T-cell (primary cell): ENCODE measurements at regions not wholly inside any gene's neighbourhood (a gene's known extent, or its start where the extent isn't known, plus 50 kb on each side); places are given as distances from the start of the nearest gene placed in this dataset.

Source experiments
- ATAC-seq, 4 experiments: fragments of 200-7000 bp in 3 of 4; fragments of 150-1000 bp in 1 of 4; cut with Tn5 transposase; replicated peaks in 1 of 4; 1 replicate in 3 of 4; 2 replicates in 1 of 4; pipeline ENCODE4 v1.10.0; 2021; ENCODE audit warnings: moderate library complexity in 3 of 4, mild to moderate bottlenecking in 2 of 4, moderate number of reproducible peaks in 1 of 4
- CTCF ChIA-PET, 2 donors: fragments of 300-600 bp; sonication (Branson Sonifier 250); formaldehyde crosslinking; loops; one replicate each; lab custom pipeline; 2022; ENCODE audit warnings: antibody characterized with exemption in 2 of 2; lab: Charles Lee
- POLR2A ChIA-PET, 2 donors: fragments of 300-600 bp; sonication (Branson Sonifier 250); formaldehyde crosslinking; loops; one replicate each; lab custom pipeline; 2022; ENCODE audit warnings: antibody characterized with exemption in 2 of 2; lab: Charles Lee
- DNase-seq, 35 experiments: peaks; one replicate each; pipeline versions ENCODE4 v3.0.0 to v3.0.0-alpha.2; 2013 to 2023
- H3K27ac ChIP-seq: one replicate; pipeline ENCODE4 v1.5.1; 2013; ENCODE audit warnings: low read length
- H3K27me3 ChIP-seq, 2 experiments: replicated peaks in 1 of 2; 1 replicate in 1 of 2; 2 replicates in 1 of 2; pipeline versions ENCODE4 v1.6.1 to v1.7.0; 2013; ENCODE audit warnings: low read length in 1 of 2, mixed read lengths in 1 of 2; ENCODE audit not compliant: control insufficient read depth in 2 of 2, insufficient read depth in 2 of 2; ENCODE audit errors: extremely low read depth in 1 of 2
- H3K36me3 ChIP-seq, 2 donors: 1 replicate in 1 of 2; 2 replicates in 1 of 2; pipeline versions ENCODE4 v1.6.1 to v1.7.0; 2013; ENCODE audit warnings: low read length in 1 of 2; ENCODE audit not compliant: control insufficient read depth in 2 of 2, insufficient read depth in 1 of 2; ENCODE audit errors: extremely low read depth in 1 of 2
- H3K4me1 ChIP-seq, 2 experiments: 1 replicate in 1 of 2; 2 replicates in 1 of 2; pipeline versions ENCODE4 v1.6.1 to v1.7.0; 2013; ENCODE audit warnings: low read length in 2 of 2, mixed read lengths in 1 of 2; ENCODE audit not compliant: insufficient read depth in 2 of 2, control insufficient read depth in 1 of 2; ENCODE audit errors: extremely low read depth in 1 of 2
- H3K4me3 ChIP-seq, 2 donors: 1 replicate in 1 of 2; 2 replicates in 1 of 2; pipeline versions ENCODE4 v1.5.1 to v1.7.0; 2013; ENCODE audit warnings: mild to moderate bottlenecking in 2 of 2, low read length in 1 of 2, moderate library complexity in 1 of 2; ENCODE audit not compliant: control insufficient read depth in 1 of 2; ENCODE audit errors: extremely low read depth in 1 of 2
- H3K9me3 ChIP-seq: 2 replicates; pipeline ENCODE4 v1.7.0; 2013
- H3K27ac Mint-ChIP-seq, 2 donors: one replicate each; pipeline ENCODE4 v1.8.0; 2020 to 2021; ENCODE audit warnings: mild to moderate bottlenecking in 2 of 2, mixed read lengths in 2 of 2
- H3K27me3 Mint-ChIP-seq, 2 donors: one replicate each; pipeline ENCODE4 v1.8.0; 2021 to 2022; ENCODE audit warnings: mixed read lengths in 2 of 2
- H3K36me3 Mint-ChIP-seq: one replicate; pipeline ENCODE4 v1.8.0; 2021; ENCODE audit warnings: mixed read lengths
- H3K4me1 Mint-ChIP-seq, 3 donors: one replicate each; pipeline ENCODE4 v1.8.0; 2020 to 2022; ENCODE audit warnings: mixed read lengths in 3 of 3, mild to moderate bottlenecking in 1 of 3
- H3K4me3 Mint-ChIP-seq, 3 donors: one replicate each; pipeline ENCODE4 v1.8.0; 2020 to 2022; ENCODE audit warnings: mild to moderate bottlenecking in 3 of 3, mixed read lengths in 3 of 3, moderate library complexity in 3 of 3
- H3K9me3 Mint-ChIP-seq, 3 donors: one replicate each; pipeline ENCODE4 v1.8.0; 2020 to 2022; ENCODE audit warnings: mixed read lengths in 3 of 3
- WGBS: methylation state at CpG from one replicate; pipeline ENCODE4 v1.1.5; 2013; ENCODE audit warnings: missing lambda C conversion rate; ENCODE audit not compliant: insufficient coverage; 5-methylcytosine and 5-hydroxymethylcytosine counted together

DNA sequence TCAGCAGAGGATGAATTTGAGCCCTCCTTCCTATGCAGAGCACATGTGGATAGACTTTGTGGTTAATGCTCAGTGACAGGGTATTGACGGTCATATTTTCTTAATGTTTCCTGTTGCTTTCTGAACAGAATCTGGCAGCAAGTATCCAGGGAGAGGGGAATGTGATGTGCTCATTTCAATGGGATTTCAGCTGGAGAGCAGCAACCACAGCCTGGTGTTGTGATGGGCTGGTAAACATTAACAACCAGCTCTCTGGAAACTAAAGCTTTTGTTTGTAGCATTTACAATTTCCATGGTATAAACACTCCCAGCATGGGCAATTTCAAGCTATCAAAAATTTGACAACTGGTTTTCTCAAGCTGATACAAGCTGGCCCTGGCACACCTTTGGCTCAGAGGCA is 215.9 kb downstream of the SH2D4B start:
- Histone ChIP-seq H3K27ac (no peak overlapping the region), H3K9me3 (no peaks in the 10 kb centered on the region), H3K4me3 (no peak overlapping the region), H3K36me3 (no peaks in the 10 kb centered on the region), H3K4me1 (no peaks in the 10 kb centered on the region), H3K27me3 (peaks cover 0 to 5% of the 10 kb centered on the region in 2 experiments)
- no peaks in the 10 kb centered on the region for H3K9me3 Mint-ChIP-seq
- DNase-seq = no peak
- peaks cover 7 to 33% of the 10 kb centered on the region in 2 donors for H3K27me3 Mint-ChIP-seq
- no peak overlapping the region for H3K27ac Mint-ChIP-seq
- no peaks in the 10 kb centered on the region for H3K36me3 Mint-ChIP-seq
- no peaks in the 10 kb centered on the region for H3K4me1 Mint-ChIP-seq
- ChIA-PET CTCF (no interaction called here), POLR2A (no interaction called here)
- 20% methylated on average over 1 of the region's 1 CpG for WGBS
- no peak overlapping the region for H3K4me3 Mint-ChIP-seq
- ATAC-seq = no peak

DNA sequence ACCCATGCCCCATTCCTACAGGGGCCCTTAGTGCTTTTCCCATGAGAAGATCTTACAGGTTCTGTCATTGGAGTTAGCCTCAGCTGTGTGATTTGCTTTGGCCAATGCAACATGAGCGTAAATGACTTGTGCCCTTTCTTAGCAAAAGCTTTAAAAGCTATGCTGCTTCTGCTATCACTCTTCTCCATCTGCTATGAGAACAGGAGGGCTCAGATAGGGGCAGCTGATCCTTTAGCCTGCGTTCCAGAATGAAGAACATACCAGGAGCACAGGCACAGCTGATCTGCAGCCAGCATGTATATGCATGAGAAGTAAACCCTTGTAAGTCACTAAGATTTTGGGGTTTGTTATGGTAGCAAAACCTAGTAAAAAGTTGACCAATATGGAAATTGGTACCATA is 218.2 kb downstream of the SH2D4B start:
- Histone ChIP-seq H3K27ac (no peak overlapping the region), H3K36me3 (no peaks in the 10 kb centered on the region), H3K27me3 (peaks cover 0 to 5% of the 10 kb centered on the region in 2 experiments), H3K4me3 (no peak overlapping the region), H3K4me1 (no peaks in the 10 kb centered on the region), H3K9me3 (no peaks in the 10 kb centered on the region)
- POLR2A ChIA-PET = no interaction called here
- Mint-ChIP-seq H3K9me3 (no peaks in the 10 kb centered on the region), H3K27ac (no peak overlapping the region), H3K4me3 (no peak overlapping the region), H3K4me1 (no peaks in the 10 kb centered on the region), H3K36me3 (no peaks in the 10 kb centered on the region), H3K27me3 (peaks cover 9 to 40% of the 10 kb centered on the region in 2 donors)
- DNase-seq (no peak), ATAC-seq (no peak)
- 67% methylated on average over 2 of the region's 2 CpGs for WGBS
- CTCF ChIA-PET = interaction anchor here in 1 of 2 donors (1.2 kb wide), 1 partner anchor 1064 kb away, joined by 3 read pairs; no protein-coding TSS in a partner anchor

DNA sequence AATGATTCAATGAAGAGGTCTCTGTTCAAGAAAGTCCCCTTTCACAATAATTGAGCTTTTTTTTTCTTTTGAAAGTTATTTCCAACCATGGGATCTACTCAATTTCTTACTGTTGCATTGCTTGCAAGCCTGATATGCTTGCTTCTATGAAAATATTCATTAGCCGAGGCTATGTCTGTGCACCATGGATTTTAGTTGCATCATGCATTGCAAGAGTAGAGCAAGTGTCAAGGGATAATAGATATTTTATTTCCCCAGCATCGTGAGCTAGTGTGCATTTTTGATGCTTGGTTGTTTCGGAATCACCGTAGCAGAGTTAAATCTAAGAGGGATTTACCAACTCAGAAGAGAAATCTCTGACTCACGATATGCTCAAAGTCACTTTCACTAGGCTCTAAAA is 222.0 kb downstream of the SH2D4B start:
- Mint-ChIP-seq H3K4me3 (no peak overlapping the region), H3K27ac (no peak overlapping the region), H3K4me1 (no peaks in the 10 kb centered on the region), H3K9me3 (no peaks in the 10 kb centered on the region), H3K36me3 (no peaks in the 10 kb centered on the region), H3K27me3 (peaks cover 5 to 24% of the 10 kb centered on the region in 2 donors)
- Histone ChIP-seq H3K9me3 (no peaks in the 10 kb centered on the region), H3K27me3 (peaks cover 0 to 5% of the 10 kb centered on the region in 2 experiments), H3K4me1 (no peaks in the 10 kb centered on the region), H3K36me3 (no peaks in the 10 kb centered on the region), H3K27ac (no peak overlapping the region), H3K4me3 (no peak overlapping the region)
- 57% methylated on average over 1 of the region's 5 CpGs for WGBS
- no peak for ATAC-seq
- DNase-seq = no peak
- POLR2A ChIA-PET = interaction anchor here in 1 of 2 donors (0.5 kb wide), 1 partner anchor 98 kb away, joined by 4 read pairs; no protein-coding TSS in a partner anchor
- CTCF ChIA-PET = no interaction called here

DNA sequence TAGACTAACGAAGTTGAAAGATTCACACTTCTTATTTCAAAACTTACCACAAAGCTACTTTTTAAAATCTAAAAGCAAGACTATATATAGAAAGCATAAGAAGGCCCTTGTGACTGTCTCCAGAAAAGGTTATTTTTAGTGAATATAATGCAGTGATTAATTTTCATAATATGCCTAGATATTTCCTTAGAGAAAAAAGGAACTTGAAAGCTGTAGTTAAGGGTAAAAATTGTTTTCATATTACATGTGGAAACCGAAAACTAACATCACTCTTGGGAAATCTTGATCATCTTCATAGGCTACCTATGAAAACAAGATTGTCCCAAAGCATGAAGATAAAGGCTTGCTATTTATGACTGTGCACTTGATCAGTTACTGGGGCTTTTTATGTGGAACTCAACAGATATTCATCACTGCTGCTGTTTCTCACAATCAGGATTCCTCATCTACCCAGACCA is 223.2 kb downstream of the SH2D4B start:
- no CpG with 5 or more reads among the region's 2 CpGs for WGBS
- no peaks in the 10 kb centered on the region for H3K36me3 ChIP-seq
- CTCF ChIA-PET = no interaction called here

DNA sequence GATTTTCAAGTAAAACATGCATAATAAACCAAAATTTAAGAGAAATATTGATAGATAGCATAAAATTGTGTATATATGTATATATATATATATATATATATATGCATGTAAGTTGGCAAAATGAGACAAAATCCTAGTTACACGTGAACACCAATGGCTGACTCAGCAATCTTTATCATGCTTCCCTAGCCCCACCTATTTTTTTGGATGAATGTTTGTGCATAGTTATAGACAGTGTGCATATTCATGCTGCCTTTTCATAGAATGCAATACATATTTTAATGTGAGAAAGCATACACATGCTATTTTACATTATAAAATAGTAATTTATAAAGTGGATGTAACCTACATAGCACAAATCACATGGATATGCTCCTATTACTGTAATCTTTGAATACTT is 230.3 kb downstream of the SH2D4B start:
- no CpG with 5 or more reads among the region's 1 CpG for WGBS
- no peak for ATAC-seq
- Histone ChIP-seq H3K27me3 (no peaks in the 10 kb centered on the region), H3K36me3 (no peaks in the 10 kb centered on the region), H3K4me3 (no peak overlapping the region), H3K4me1 (no peaks in the 10 kb centered on the region), H3K9me3 (no peaks in the 10 kb centered on the region), H3K27ac (no peak overlapping the region)
- Mint-ChIP-seq H3K36me3 (no peaks in the 10 kb centered on the region), H3K4me3 (no peak overlapping the region), H3K4me1 (no peaks in the 10 kb centered on the region), H3K9me3 (no peaks in the 10 kb centered on the region), H3K27me3 (peaks cover 13 to 26% of the 10 kb centered on the region in 2 donors), H3K27ac (no peak overlapping the region)
- ChIA-PET POLR2A (no interaction called here), CTCF (no interaction called here)
- no peak for DNase-seq

More for the DNA sequence above, 223.2 kb downstream of the SH2D4B start:
- H3K4me3 ChIP-seq = no peak overlapping the region
- POLR2A ChIA-PET = no interaction called here
- DNase-seq = no peak
- ATAC-seq = no peak
- H3K9me3 Mint-ChIP-seq = no peaks in the 10 kb centered on the region
- no peaks in the 10 kb centered on the region for H3K36me3 Mint-ChIP-seq
- no peak overlapping the region for H3K4me3 Mint-ChIP-seq
- H3K27ac Mint-ChIP-seq = no peak overlapping the region
- peaks cover 3 to 22% of the 10 kb centered on the region in 2 donors for H3K27me3 Mint-ChIP-seq
- H3K27me3 ChIP-seq = no peaks in the 10 kb centered on the region
- no peaks in the 10 kb centered on the region for H3K4me1 ChIP-seq
- H3K4me1 Mint-ChIP-seq = no peaks in the 10 kb centered on the region
- H3K9me3 ChIP-seq = no peaks in the 10 kb centered on the region
- no peak overlapping the region for H3K27ac ChIP-seq

DNA sequence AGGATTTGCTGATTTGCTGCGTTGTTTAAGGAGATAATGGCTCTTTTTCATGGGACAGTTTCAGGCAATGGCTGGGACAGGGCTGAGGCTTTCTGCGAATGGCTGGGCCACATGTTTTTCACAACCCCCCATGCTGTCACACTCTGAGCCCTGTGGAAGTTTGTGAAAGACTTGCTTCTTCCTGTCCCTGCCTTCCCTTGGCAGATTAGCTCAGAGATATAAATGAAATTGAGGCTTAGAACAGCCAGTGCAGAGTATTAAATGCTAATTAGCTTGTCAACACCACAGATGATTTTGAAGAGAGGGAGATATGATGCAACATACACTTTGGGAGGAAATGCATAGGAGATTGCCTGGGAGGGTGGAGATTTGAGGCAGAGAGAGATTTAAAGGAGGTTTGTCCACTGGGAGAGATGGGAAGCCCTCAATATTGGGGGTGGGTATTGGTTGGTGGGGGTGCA is 232.0 kb downstream of the SH2D4B start:
- Mint-ChIP-seq H3K4me3 (no peak overlapping the region), H3K4me1 (no peaks in the 10 kb centered on the region), H3K9me3 (no peaks in the 10 kb centered on the region), H3K27ac (no peak overlapping the region), H3K36me3 (no peaks in the 10 kb centered on the region), H3K27me3 (peaks cover 21 to 39% of the 10 kb centered on the region in 2 donors)
- Histone ChIP-seq H3K4me3 (no peak overlapping the region), H3K4me1 (no peaks in the 10 kb centered on the region), H3K9me3 (no peaks in the 10 kb centered on the region), H3K27ac (no peak overlapping the region), H3K36me3 (no peaks in the 10 kb centered on the region), H3K27me3 (no peaks in the 10 kb centered on the region)
- DNase-seq (no peak), ATAC-seq (no peak)
- POLR2A ChIA-PET = no interaction called here
- WGBS = 33% methylated on average over 1 of the region's 2 CpGs
- CTCF ChIA-PET = interaction anchor here in 1 of 2 donors (0.6 kb wide), 1 partner anchor 65 kb away, joined by 5 read pairs; no protein-coding TSS in a partner anchor

DNA sequence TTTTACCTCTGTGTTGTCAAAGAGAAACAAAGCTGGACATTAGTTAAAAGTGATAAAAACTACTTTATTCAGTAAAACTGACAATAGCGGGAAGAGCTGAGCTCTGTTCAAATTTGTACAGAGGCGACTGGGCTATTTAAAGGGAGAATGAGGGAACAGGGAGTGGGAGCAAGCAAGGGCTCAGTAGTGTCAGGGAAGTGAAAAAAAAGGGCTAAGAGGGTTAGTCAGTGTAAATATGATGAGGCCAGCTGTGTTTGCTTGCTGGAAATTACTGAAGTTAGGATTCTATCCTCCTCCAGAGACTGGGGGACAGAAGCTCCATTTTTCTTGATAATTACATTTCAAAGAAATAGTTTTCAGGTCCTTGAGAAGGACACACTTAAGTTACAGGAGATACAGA is 232.5 kb downstream of the SH2D4B start:
- ChIA-PET POLR2A (no interaction called here), CTCF (no interaction called here)
- Mint-ChIP-seq H3K4me3 (no peak overlapping the region), H3K36me3 (no peaks in the 10 kb centered on the region), H3K9me3 (no peaks in the 10 kb centered on the region), H3K27me3 (peaks cover 21 to 39% of the 10 kb centered on the region in 2 donors), H3K27ac (no peak overlapping the region), H3K4me1 (no peaks in the 10 kb centered on the region)
- H3K27me3 ChIP-seq = no peaks in the 10 kb centered on the region
- no peaks in the 10 kb centered on the region for H3K36me3 ChIP-seq
- no peaks in the 10 kb centered on the region for H3K4me1 ChIP-seq
- DNase-seq (no peak), ATAC-seq (no peak)
- 83% methylated on average over 1 of the region's 2 CpGs for WGBS
- H3K9me3 ChIP-seq = no peaks in the 10 kb centered on the region
- no peak overlapping the region for H3K4me3 ChIP-seq
- no peak overlapping the region for H3K27ac ChIP-seq
